ENCODE measurements at regions not wholly inside any gene's neighbourhood (a gene's known extent, or its start where the extent isn't known, plus 50 kb on each side); places are given as distances from the start of the nearest gene placed in this dataset.

GRCh38 chr4:106614441-106614840 is 245.9 kb upstream of the GIMD1 start:
- TF ChIP-seq ZNF274 (IDR thresholded peaks at IDR 0.05; ENCODE audit: low read depth, low read length) (no peak), YY1 (IDR thresholded peaks at IDR 0.05; ENCODE audit: insufficient read depth, insufficient read length) (no peak), SUZ12 (IDR thresholded peaks at IDR 0.05; ENCODE audit: extremely low read depth, insufficient read depth, insufficient read length) (no peak)
